Tibial nerve (tissue), 4 donors: ENCODE measurements at regions not wholly inside any gene's neighbourhood (a gene's known extent, or its start where the extent isn't known, plus 50 kb on each side); places are given as distances from the start of the nearest gene placed in this dataset.
"Not testable (repeated sequence)": the region's sequence is repeated elsewhere in the genome, so short reads cannot be mapped to it uniquely, and the experiment has no call there.

Experiments used
- DNase-seq, 2 donors: peaks; one replicate each; pipeline ENCODE4 v3.0.0-alpha.2; 2019; ENCODE audit warnings: low spot score in 2 of 2
- H3K27ac ChIP-seq, 4 donors: fragments of 200-600 bp; sonication (generic) in 3 of 4; one replicate each; pipeline ENCODE4 v1.5.1; 2017 to 2019; ENCODE audit warnings: mild to moderate bottlenecking in 1 of 4
- H3K27me3 ChIP-seq, 2 donors: fragments of 200-600 bp; sonication (generic) in 1 of 2; one replicate each; pipeline versions ENCODE4 v1.5.1 to v1.6.0; 2017 to 2019
- H3K36me3 ChIP-seq, 3 donors: fragments of 200-600 bp; sonication (generic); one replicate each; pipeline ENCODE4 v1.5.1; 2018 to 2019
- H3K4me1 ChIP-seq, 4 donors: fragments of 200-600 bp; sonication (generic) in 3 of 4; one replicate each; pipeline ENCODE4 v1.5.1; 2017 to 2019
- H3K4me3 ChIP-seq, 4 donors: fragments of 200-600 bp; sonication (generic) in 3 of 4; one replicate each; pipeline ENCODE4 v1.5.1; 2017 to 2019; ENCODE audit warnings: mild to moderate bottlenecking in 1 of 4, moderate library complexity in 1 of 4
- H3K9me3 ChIP-seq, 4 donors: fragments of 200-600 bp; sonication (generic) in 3 of 4; one replicate each; pipeline ENCODE4 v1.5.1; 2017 to 2019
- CTCF ChIP-seq, 5 experiments: fragments of 200-600 bp in 3 of 5; fragments of 450-650 bp in 2 of 5; sonication (generic) in 3 of 5; IDR thresholded peaks; one replicate each; pipeline ENCODE4 v1.5.1; 2016 to 2019; ENCODE audit warnings: antibody characterized with exemption in 5 of 5, mild to moderate bottlenecking in 3 of 5, moderate library complexity in 2 of 5
- EP300 ChIP-seq, 2 donors: sonication (generic); formaldehyde crosslinking; IDR thresholded peaks; one replicate each; pipeline ENCODE4 v1.6.1; 2017; ENCODE audit warnings: antibody characterized with exemption in 2 of 2, mild to moderate bottlenecking in 1 of 2
- POLR2A ChIP-seq, 2 donors: fragments of 450-650 bp; IDR thresholded peaks; one replicate each; pipeline ENCODE4 v1.6.1; 2017; ENCODE audit warnings: antibody characterized with exemption in 2 of 2, mild to moderate bottlenecking in 2 of 2, moderate library complexity in 2 of 2
- WGBS, 2 donors: methylation state at CpG; one replicate each; pipeline ENCODE4 v1.1.5; 2018; 5-methylcytosine and 5-hydroxymethylcytosine counted together

- peaks cover 0 to 47% (median 10%) of the 10 kb centered on the region in 4 donors for H3K4me1 ChIP-seq
- DNase-seq = no peak
- peak overlapping the region in 1 of 4 donors; percentile 11 for H3K27ac ChIP-seq
- no peaks in the 10 kb centered on the region for H3K36me3 ChIP-seq
- TF ChIP-seq EP300 (IDR thresholded peaks at IDR 0.05) (no peak), POLR2A (IDR thresholded peaks at IDR 0.05) (no peak), CTCF (IDR thresholded peaks at IDR 0.05) (no peak)
- WGBS, 2 donors = 94 to 100% methylated on average over 1 of the region's 1 CpG
- no peak overlapping the region for H3K4me3 ChIP-seq
- H3K27me3 ChIP-seq = no peaks in the 10 kb centered on the region
- H3K9me3 ChIP-seq = no peaks in the 10 kb centered on the region
These were observed 90.6 kb upstream of the DST start for GRCh38 chr6:56733211-56733697.

GRCh38 chr6:56732517-56732916, 89.8 kb upstream of the DST start:
- no peak for TF ChIP-seq POLR2A (IDR thresholded peaks at IDR 0.05)
- TF ChIP-seq EP300 (IDR thresholded peaks at IDR 0.05) = no peak
- TF ChIP-seq CTCF (IDR thresholded peaks at IDR 0.05) = no peak
- WGBS, 2 donors = 50 to 52% methylated on average over 4 of the region's 4 CpGs
- H3K4me1 ChIP-seq = peaks cover 0 to 50% (median 13%) of the 10 kb centered on the region in 4 donors

GRCh38 chr6:56730663-56731529, 88.2 kb upstream of the DST start:
- Histone ChIP-seq H3K27ac (peak overlapping the region in 2 of 4 donors; percentile 57 to 67), H3K4me3 (no peak overlapping the region), H3K27me3 (no peaks in the 10 kb centered on the region), H3K4me1 (peaks cover 0 to 64% (median 18%) of the 10 kb centered on the region in 4 donors), H3K36me3 (no peaks in the 10 kb centered on the region), H3K9me3 (no peaks in the 10 kb centered on the region)
- 53 to 56% methylated on average over 5 of the region's 5 CpGs for WGBS, 2 donors
- DNase-seq = no peak
- TF ChIP-seq EP300 (IDR thresholded peaks at IDR 0.05) (no peak), POLR2A (IDR thresholded peaks at IDR 0.05) (no peak), CTCF (IDR thresholded peaks at IDR 0.05) (no peak)

More at GRCh38 chr6:56732517-56732916, 89.8 kb upstream of the DST start:
- DNase-seq = no peak
- H3K36me3 ChIP-seq = no peaks in the 10 kb centered on the region
- no peaks in the 10 kb centered on the region for H3K27me3 ChIP-seq
- no peak overlapping the region for H3K4me3 ChIP-seq
- peak overlapping the region in 2 of 4 donors; percentile 11 to 29 for H3K27ac ChIP-seq
- no peaks in the 10 kb centered on the region for H3K9me3 ChIP-seq

GRCh38 chr6:56729719-56730118, 87.0 kb upstream of the DST start:
- no peak for TF ChIP-seq EP300 (IDR thresholded peaks at IDR 0.05)
- TF ChIP-seq CTCF (IDR thresholded peaks at IDR 0.05) = no peak
- no peak for TF ChIP-seq POLR2A (IDR thresholded peaks at IDR 0.05)
- H3K4me3 ChIP-seq = no peak overlapping the region
- 63 to 71% methylated on average over 3 of the region's 3 CpGs for WGBS, 2 donors
- DNase-seq = no peak
- H3K27ac ChIP-seq = peak overlapping the region in 1 of 4 donors; percentile 67
- peaks cover 0 to 65% (median 17%) of the 10 kb centered on the region in 4 donors for H3K4me1 ChIP-seq
- no peaks in the 10 kb centered on the region for H3K36me3 ChIP-seq
- no peaks in the 10 kb centered on the region for H3K27me3 ChIP-seq
- H3K9me3 ChIP-seq = no peaks in the 10 kb centered on the region

GRCh38 chr6:56729166-56729565, 86.5 kb upstream of the DST start:
- 96 to 97% methylated on average over 10 of the region's 10 CpGs for WGBS, 2 donors
- Histone ChIP-seq H3K27ac (peak overlapping the region in 1 of 4 donors; percentile 12), H3K4me1 (peaks cover 0 to 65% (median 15%) of the 10 kb centered on the region in 4 donors)
- not testable (repeated sequence) for DNase-seq, H3K4me3 ChIP-seq, H3K27me3 ChIP-seq, H3K36me3 ChIP-seq, H3K9me3 ChIP-seq
